Caco-2 (cell line): ENCODE measurements at regions not wholly inside any gene's neighbourhood (a gene's known extent, or its start where the extent isn't known, plus 50 kb on each side); places are given as distances from the start of the nearest gene placed in this dataset.

Source experiments
- BruUV-seq: library from RNA; stranded (reverse); fragments of 400-500 nt; replicated peaks from 2 replicates; lab custom pipeline; 2021; lab: Mats Ljungman, UMichigan
- CTCF ChIA-PET: fragments of 300-600 bp; sonication (Branson Sonifier 250); formaldehyde crosslinking; loops from one replicate; lab custom pipeline; 2022; ENCODE audit warnings: antibody characterized with exemption; lab: Charles Lee
- POLR2A ChIA-PET: fragments of 300-600 bp; sonication (Branson Sonifier 250); formaldehyde crosslinking; loops from one replicate; lab custom pipeline; 2022; ENCODE audit warnings: antibody characterized with exemption; lab: Charles Lee
- DNase-seq, 2 experiments: peaks; one replicate each; pipeline versions ENCODE4 v3.0.0 to v3.0.0-alpha.2; 2020 to 2022
- H3K27me3 ChIP-seq: replicated peaks from 2 replicates; pipeline ENCODE4 v1.6.0; 2011; ENCODE audit warnings: low read length; ENCODE audit not compliant: control insufficient read depth, insufficient read depth
- H3K36me3 ChIP-seq: 2 replicates; pipeline ENCODE4 v1.5.1; 2011; ENCODE audit warnings: low read length; ENCODE audit not compliant: control insufficient read depth, insufficient read depth
- H3K4me1 ChIP-seq: fragments of 250-450 bp; sonication (Bioruptor Pico); 2 replicates; pipeline ENCODE4 v1.5.1; 2020; ENCODE audit warnings: mild to moderate bottlenecking
- H3K4me3 ChIP-seq: 2 replicates; pipeline ENCODE4 v1.5.1; 2011; ENCODE audit warnings: low read depth, mild to moderate bottlenecking, control low read depth, low read length
- H3K9me3 ChIP-seq: fragments of 250-450 bp; sonication (Bioruptor Pico); 2 replicates; pipeline ENCODE4 v1.5.1; 2020; ENCODE audit warnings: mild to moderate bottlenecking, moderate library complexity
- H3K27ac Mint-ChIP-seq: one replicate; pipeline ENCODE4 v1.8.0; 2022; ENCODE audit warnings: mixed read lengths; ENCODE audit not compliant: unreplicated experiment
- H3K27me3 Mint-ChIP-seq: one replicate; pipeline ENCODE4 v1.8.0; 2022; ENCODE audit warnings: mixed read lengths; ENCODE audit not compliant: insufficient read depth, unreplicated experiment
- H3K36me3 Mint-ChIP-seq: one replicate; pipeline ENCODE4 v1.8.0; 2022; ENCODE audit warnings: mild to moderate bottlenecking, mixed read lengths; ENCODE audit not compliant: insufficient read depth, unreplicated experiment
- H3K4me1 Mint-ChIP-seq: one replicate; pipeline ENCODE4 v1.8.0; 2022; ENCODE audit warnings: low read depth, mixed read lengths; ENCODE audit not compliant: unreplicated experiment
- H3K4me3 Mint-ChIP-seq: one replicate; pipeline ENCODE4 v1.8.0; 2022; ENCODE audit warnings: mild to moderate bottlenecking, moderate library complexity, mixed read lengths; ENCODE audit not compliant: unreplicated experiment
- H3K9me3 Mint-ChIP-seq: one replicate; pipeline ENCODE4 v1.8.0; 2022; ENCODE audit warnings: mixed read lengths; ENCODE audit not compliant: unreplicated experiment
- intact Hi-C: fragments of 100-400 bp; cut with micrococcal nuclease; formaldehyde crosslinking; loops from one replicate; pipeline ENCODE4 v1.10.0; 2022; ENCODE audit not compliant: unreplicated experiment
- TF ChIP-seq, protein P1 (sequence below), 2 experiments: fragments of 200-600 bp in 1 of 2; IDR thresholded peaks; 1 replicate in 1 of 2; 2 replicates in 1 of 2; pipeline versions ENCODE4 v1.5.1 to v1.8.0; 2011 to 2022; ENCODE audit warnings: antibody characterized with exemption in 1 of 2, control low read depth in 1 of 2, inconsistent platforms in 1 of 2, low read depth in 1 of 2, low read length in 1 of 2, mild to moderate bottlenecking in 1 of 2, moderate library complexity in 1 of 2; ENCODE audit not compliant: insufficient read depth in 1 of 2, severe bottlenecking in 1 of 2, unreplicated experiment in 1 of 2

DNA sequence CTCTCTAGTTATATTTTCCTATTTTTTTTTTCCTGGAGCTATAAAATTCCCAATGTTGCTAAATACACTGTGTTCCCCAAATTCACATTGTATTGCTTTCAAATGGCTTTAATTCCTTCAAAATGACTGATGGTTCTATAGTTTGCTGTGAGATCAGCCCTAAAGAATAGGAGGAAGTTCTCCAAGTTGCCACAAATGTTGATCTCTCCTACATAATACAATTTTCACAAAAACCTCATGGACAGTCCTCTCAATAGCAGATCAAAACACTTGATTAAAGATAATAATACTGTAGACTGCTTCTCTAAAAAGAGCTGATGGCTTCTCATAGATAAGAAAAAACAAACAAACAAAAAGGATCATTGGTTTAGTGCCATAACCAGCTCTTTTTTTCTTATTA lies 97.8 kb upstream of the CAV2 start:
- Histone ChIP-seq H3K9me3 (no peaks in the 10 kb centered on the region), H3K4me3 (no peak overlapping the region), H3K36me3 (no peaks in the 10 kb centered on the region), H3K27me3 (no peaks in the 10 kb centered on the region), H3K4me1 (peaks cover 6% of the 10 kb centered on the region; the same call in 1 of the 2 replicates)
- TF ChIP-seq, protein P1, sequence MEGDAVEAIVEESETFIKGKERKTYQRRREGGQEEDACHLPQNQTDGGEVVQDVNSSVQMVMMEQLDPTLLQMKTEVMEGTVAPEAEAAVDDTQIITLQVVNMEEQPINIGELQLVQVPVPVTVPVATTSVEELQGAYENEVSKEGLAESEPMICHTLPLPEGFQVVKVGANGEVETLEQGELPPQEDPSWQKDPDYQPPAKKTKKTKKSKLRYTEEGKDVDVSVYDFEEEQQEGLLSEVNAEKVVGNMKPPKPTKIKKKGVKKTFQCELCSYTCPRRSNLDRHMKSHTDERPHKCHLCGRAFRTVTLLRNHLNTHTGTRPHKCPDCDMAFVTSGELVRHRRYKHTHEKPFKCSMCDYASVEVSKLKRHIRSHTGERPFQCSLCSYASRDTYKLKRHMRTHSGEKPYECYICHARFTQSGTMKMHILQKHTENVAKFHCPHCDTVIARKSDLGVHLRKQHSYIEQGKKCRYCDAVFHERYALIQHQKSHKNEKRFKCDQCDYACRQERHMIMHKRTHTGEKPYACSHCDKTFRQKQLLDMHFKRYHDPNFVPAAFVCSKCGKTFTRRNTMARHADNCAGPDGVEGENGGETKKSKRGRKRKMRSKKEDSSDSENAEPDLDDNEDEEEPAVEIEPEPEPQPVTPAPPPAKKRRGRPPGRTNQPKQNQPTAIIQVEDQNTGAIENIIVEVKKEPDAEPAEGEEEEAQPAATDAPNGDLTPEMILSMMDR (IDR thresholded peaks at IDR 0.05; ENCODE audit: insufficient read depth in 1 of 2, low read depth in 1 of 2, low read length in 1 of 2, severe bottlenecking in 1 of 2, unreplicated experiment in 1 of 2): no peak
- no TSS peak for BruUV-seq
- ChIA-PET CTCF (no interaction called here), POLR2A (no interaction called here)
- Mint-ChIP-seq H3K9me3 (no peaks in the 10 kb centered on the region), H3K4me3 (no peak overlapping the region), H3K36me3 (no peaks in the 10 kb centered on the region), H3K4me1 (no peaks in the 10 kb centered on the region), H3K27me3 (no peaks in the 10 kb centered on the region), H3K27ac (no peak overlapping the region)
- intact Hi-C loops: no loop called here
- DNase-seq: no peak

DNA sequence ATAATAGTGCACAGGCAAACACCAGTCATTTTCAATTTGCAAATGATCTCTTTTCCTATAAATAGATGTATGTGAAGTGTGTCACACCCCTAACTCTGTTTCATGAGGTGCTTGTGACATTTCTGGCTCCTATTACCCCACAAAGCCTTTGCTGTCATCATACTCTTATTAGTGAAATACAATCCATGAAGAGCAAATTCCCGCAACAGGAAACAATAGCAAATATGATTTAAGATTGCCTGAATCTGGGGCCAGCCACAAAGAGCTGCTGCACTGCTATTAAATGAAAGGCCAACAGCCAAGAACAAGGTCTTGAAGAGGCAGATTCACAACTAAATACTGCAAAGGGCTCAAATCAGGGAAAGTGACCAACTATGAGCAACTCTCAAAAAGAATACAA lies 96.3 kb upstream of the CAV2 start:
- no peaks in the 10 kb centered on the region for H3K36me3 Mint-ChIP-seq
- no TSS peak for BruUV-seq
- POLR2A ChIA-PET: no interaction called here
- Histone ChIP-seq H3K9me3 (no peaks in the 10 kb centered on the region), H3K4me3 (no peak overlapping the region), H3K27me3 (no peaks in the 10 kb centered on the region), H3K36me3 (no peaks in the 10 kb centered on the region), H3K4me1 (peaks cover 6% of the 10 kb centered on the region; the same call in 1 of the 2 replicates)
- TF ChIP-seq, protein P1 (IDR thresholded peaks at IDR 0.05; ENCODE audit: insufficient read depth in 1 of 2, low read depth in 1 of 2, low read length in 1 of 2, severe bottlenecking in 1 of 2, unreplicated experiment in 1 of 2): no peak
- DNase-seq: no peak
- no peaks in the 10 kb centered on the region for H3K27me3 Mint-ChIP-seq
- no peak overlapping the region for H3K4me3 Mint-ChIP-seq
- CTCF ChIA-PET: no interaction called here
- H3K4me1 Mint-ChIP-seq: no peaks in the 10 kb centered on the region
- intact Hi-C loops: no loop called here
- no peaks in the 10 kb centered on the region for H3K9me3 Mint-ChIP-seq
- no peak overlapping the region for H3K27ac Mint-ChIP-seq

DNA sequence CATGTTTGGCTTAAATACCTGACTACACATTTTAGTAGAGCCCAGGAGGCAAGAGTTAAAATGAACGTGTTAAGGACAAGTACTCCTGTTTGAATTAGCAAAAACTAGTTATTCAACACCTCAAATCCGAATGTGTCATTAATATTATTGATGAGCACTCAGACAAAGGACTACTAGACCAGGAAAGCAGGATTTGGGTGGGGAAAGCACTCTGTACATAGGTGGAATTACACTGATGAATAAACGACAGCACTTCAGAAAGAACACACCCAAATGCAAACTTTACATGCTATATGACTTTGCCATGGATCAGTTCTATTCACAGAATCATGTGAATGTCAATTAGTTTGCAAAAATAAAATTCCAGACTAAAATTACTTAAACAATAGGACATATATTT lies 95.1 kb upstream of the CAV2 start:
- ChIA-PET POLR2A (no interaction called here), CTCF (no interaction called here)
- Mint-ChIP-seq H3K36me3 (no peaks in the 10 kb centered on the region), H3K4me1 (no peaks in the 10 kb centered on the region), H3K27me3 (no peaks in the 10 kb centered on the region), H3K4me3 (no peak overlapping the region), H3K27ac (no peak overlapping the region), H3K9me3 (no peaks in the 10 kb centered on the region)
- H3K27me3 ChIP-seq: no peaks in the 10 kb centered on the region
- BruUV-seq: no TSS peak
- peaks cover 6% of the 10 kb centered on the region; the same call in 1 of the 2 replicates for H3K4me1 ChIP-seq
- TF ChIP-seq, protein P1 (IDR thresholded peaks at IDR 0.05; ENCODE audit: insufficient read depth in 1 of 2, low read depth in 1 of 2, low read length in 1 of 2, severe bottlenecking in 1 of 2, unreplicated experiment in 1 of 2): no peak
- no peak overlapping the region for H3K4me3 ChIP-seq
- no peak for DNase-seq
- no peaks in the 10 kb centered on the region for H3K9me3 ChIP-seq
- intact Hi-C loops: no loop called here
- no peaks in the 10 kb centered on the region for H3K36me3 ChIP-seq
